Osteoblast (primary cell): ENCODE measurements at regions not wholly inside any gene's neighbourhood (a gene's known extent, or its start where the extent isn't known, plus 50 kb on each side); places are given as distances from the start of the nearest gene placed in this dataset.
A peak's percentile ranks its signal among the peaks of the same experiment; 100 is the strongest.

Experiments
- DNase-seq: peaks from one replicate; pipeline ENCODE4 v3.0.0; 2011; ENCODE audit warnings: low spot score, mixed read lengths; ENCODE audit not compliant: insufficient read length; ENCODE audit errors: missing footprints
- H2AFZ ChIP-seq: 2 replicates; pipeline ENCODE4 v1.6.0; 2011; ENCODE audit warnings: mild to moderate bottlenecking, low read length
- H3K27ac ChIP-seq: 2 replicates; pipeline ENCODE4 v1.5.1; 2011; ENCODE audit warnings: mild to moderate bottlenecking, low read depth, low read length, moderate library complexity
- H3K27me3 ChIP-seq: 2 replicates; pipeline ENCODE4 v1.6.0; 2012; ENCODE audit warnings: mild to moderate bottlenecking, control low read depth, inconsistent platforms, low read length, moderate library complexity; ENCODE audit not compliant: insufficient read depth
- H3K36me3 ChIP-seq: 2 replicates; pipeline ENCODE4 v1.5.1; 2011; ENCODE audit warnings: mild to moderate bottlenecking, low read length, control low read depth, moderate library complexity; ENCODE audit not compliant: insufficient read depth
- H3K4me1 ChIP-seq: 2 replicates; pipeline ENCODE4 v1.5.1; 2011; ENCODE audit warnings: mild to moderate bottlenecking, low read length, control low read depth, moderate library complexity; ENCODE audit not compliant: insufficient read depth
- H3K4me2 ChIP-seq: 2 replicates; pipeline ENCODE4 v1.6.0; 2011; ENCODE audit warnings: mild to moderate bottlenecking, low read length; ENCODE audit not compliant: insufficient read depth
- H3K4me3 ChIP-seq: fragments of 200-600 bp; sonication (generic); 3 replicates; pipeline ENCODE4 v1.5.1; 2012; ENCODE audit warnings: mild to moderate bottlenecking, low read length, inconsistent platforms; ENCODE audit not compliant: insufficient read depth
- H3K79me2 ChIP-seq: 2 replicates; pipeline ENCODE4 v1.6.0; 2012; ENCODE audit warnings: mild to moderate bottlenecking, low read length, control low read depth, inconsistent platforms; ENCODE audit not compliant: insufficient read depth
- H3K9me3 ChIP-seq: 2 replicates; pipeline ENCODE4 v1.5.1; 2011; ENCODE audit warnings: low read depth, low read length, control low read depth
- H4K20me1 ChIP-seq: 2 replicates; pipeline ENCODE4 v1.6.0; 2012; ENCODE audit warnings: mild to moderate bottlenecking, low read length, control low read depth; ENCODE audit not compliant: insufficient read depth
- TF ChIP-seq, protein P1 (sequence below): IDR thresholded peaks from 2 replicates; pipeline ENCODE4 v1.5.1; 2011; ENCODE audit warnings: mild to moderate bottlenecking, low read depth, low read length, moderate library complexity; ENCODE audit errors: extremely low read depth

- TF ChIP-seq, protein P1, sequence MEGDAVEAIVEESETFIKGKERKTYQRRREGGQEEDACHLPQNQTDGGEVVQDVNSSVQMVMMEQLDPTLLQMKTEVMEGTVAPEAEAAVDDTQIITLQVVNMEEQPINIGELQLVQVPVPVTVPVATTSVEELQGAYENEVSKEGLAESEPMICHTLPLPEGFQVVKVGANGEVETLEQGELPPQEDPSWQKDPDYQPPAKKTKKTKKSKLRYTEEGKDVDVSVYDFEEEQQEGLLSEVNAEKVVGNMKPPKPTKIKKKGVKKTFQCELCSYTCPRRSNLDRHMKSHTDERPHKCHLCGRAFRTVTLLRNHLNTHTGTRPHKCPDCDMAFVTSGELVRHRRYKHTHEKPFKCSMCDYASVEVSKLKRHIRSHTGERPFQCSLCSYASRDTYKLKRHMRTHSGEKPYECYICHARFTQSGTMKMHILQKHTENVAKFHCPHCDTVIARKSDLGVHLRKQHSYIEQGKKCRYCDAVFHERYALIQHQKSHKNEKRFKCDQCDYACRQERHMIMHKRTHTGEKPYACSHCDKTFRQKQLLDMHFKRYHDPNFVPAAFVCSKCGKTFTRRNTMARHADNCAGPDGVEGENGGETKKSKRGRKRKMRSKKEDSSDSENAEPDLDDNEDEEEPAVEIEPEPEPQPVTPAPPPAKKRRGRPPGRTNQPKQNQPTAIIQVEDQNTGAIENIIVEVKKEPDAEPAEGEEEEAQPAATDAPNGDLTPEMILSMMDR = no peak
- no peak overlapping the region for H3K27ac ChIP-seq
- no peaks in the 10 kb centered on the region for H3K36me3 ChIP-seq
- no peak overlapping the region for H2AFZ ChIP-seq
- no peaks in the 10 kb centered on the region for H3K79me2 ChIP-seq
- no peak overlapping the region for H3K4me2 ChIP-seq
- no peaks in the 10 kb centered on the region for H4K20me1 ChIP-seq
- H3K4me1 ChIP-seq = no peaks in the 10 kb centered on the region
- DNase-seq = no peak
- H3K4me3 ChIP-seq = no peak overlapping the region
- no peaks in the 10 kb centered on the region for H3K9me3 ChIP-seq
- no peaks in the 10 kb centered on the region for H3K27me3 ChIP-seq
Measured at GRCh38 chr19:8910775-8911414, 78.7 kb downstream of the MBD3L1 start.

- H4K20me1 ChIP-seq = no peaks in the 10 kb centered on the region
- H2AFZ ChIP-seq = no peak overlapping the region
- no peak overlapping the region for H3K4me3 ChIP-seq
- TF ChIP-seq, protein P1 = no peak
- H3K79me2 ChIP-seq = no peaks in the 10 kb centered on the region
- H3K27ac ChIP-seq = no peak overlapping the region
- no peaks in the 10 kb centered on the region for H3K9me3 ChIP-seq
- no peaks in the 10 kb centered on the region for H3K36me3 ChIP-seq
- H3K4me2 ChIP-seq = no peak overlapping the region
- H3K27me3 ChIP-seq = no peaks in the 10 kb centered on the region
- no peak for DNase-seq
- no peaks in the 10 kb centered on the region for H3K4me1 ChIP-seq
Measured at GRCh38 chr19:8915997-8916396, 83.8 kb downstream of the MBD3L1 start.

- Histone ChIP-seq H3K4me1 (no peaks in the 10 kb centered on the region), H3K27me3 (no peaks in the 10 kb centered on the region), H3K9me3 (no peaks in the 10 kb centered on the region), H4K20me1 (no peaks in the 10 kb centered on the region), H2AFZ (no peak overlapping the region), H3K4me2 (no peak overlapping the region), H3K79me2 (no peaks in the 10 kb centered on the region), H3K36me3 (no peaks in the 10 kb centered on the region), H3K4me3 (no peak overlapping the region), H3K27ac (no peak overlapping the region)
- TF ChIP-seq, protein P1 = no peak
- DNase-seq = peak; percentile 36
Measured at GRCh38 chr19:8922591-8922990, 87.6 kb downstream of the MUC16 start.

GRCh38 chr19:8924283-8924682 is 85.9 kb downstream of the MUC16 start:
- H2AFZ ChIP-seq = no peak overlapping the region
- no peak overlapping the region for H3K4me3 ChIP-seq
- H3K4me2 ChIP-seq = no peak overlapping the region
- H3K27me3 ChIP-seq = no peaks in the 10 kb centered on the region
- H3K4me1 ChIP-seq = no peaks in the 10 kb centered on the region
- no peak overlapping the region for H3K27ac ChIP-seq
- TF ChIP-seq, protein P1 = no peak
- H3K9me3 ChIP-seq = no peaks in the 10 kb centered on the region
- H3K36me3 ChIP-seq = no peaks in the 10 kb centered on the region
- H3K79me2 ChIP-seq = no peaks in the 10 kb centered on the region
- H4K20me1 ChIP-seq = no peaks in the 10 kb centered on the region
- DNase-seq = no peak
